ENCODE measurements at regions not wholly inside any gene's neighbourhood (a gene's known extent, or its start where the extent isn't known, plus 50 kb on each side); places are given as distances from the start of the nearest gene placed in this dataset.

- intact Hi-C loops (cut with DNase I; ENCODE audit: low total_unique reads), result no loop called here
- H3K27ac ChIP-seq, result no peak overlapping the region
- no peaks in the 10 kb centered on the region for H3K4me1 ChIP-seq
- no peaks in the 10 kb centered on the region for H3K9me3 ChIP-seq
- no peaks in the 10 kb centered on the region for H3K27me3 ChIP-seq
- no peak for TF ChIP-seq POLR2AphosphoS5 (IDR thresholded peaks at IDR 0.05)
- no peak for TF ChIP-seq CTCF (IDR thresholded peaks at IDR 0.05)
- TF ChIP-seq POLR2A (IDR thresholded peaks at IDR 0.05), result no peak
- no peaks in the 10 kb centered on the region for H3K36me3 ChIP-seq
- no peak overlapping the region for H3K4me3 ChIP-seq
- no peak for DNase-seq (ENCODE audit: low spot score in 2 of 2)
Measured at GRCh38 chr5:5953584-5954274, 424.6 kb downstream of the MED10 start.

- no peak for DNase-seq (ENCODE audit: low spot score in 2 of 2)
- H3K9me3 ChIP-seq, result no peaks in the 10 kb centered on the region
- no peak overlapping the region for H3K4me3 ChIP-seq
- TF ChIP-seq CTCF (IDR thresholded peaks at IDR 0.05), result no peak
- no peak for TF ChIP-seq POLR2A (IDR thresholded peaks at IDR 0.05)
- no peak for TF ChIP-seq POLR2AphosphoS5 (IDR thresholded peaks at IDR 0.05)
- no peaks in the 10 kb centered on the region for H3K27me3 ChIP-seq
- H3K27ac ChIP-seq, result no peak overlapping the region
- H3K4me1 ChIP-seq, result no peaks in the 10 kb centered on the region
- intact Hi-C loops (cut with DNase I; ENCODE audit: low total_unique reads), result no loop called here
- no peaks in the 10 kb centered on the region for H3K36me3 ChIP-seq
Measured at GRCh38 chr5:5951953-5952352, 426.4 kb downstream of the MED10 start.

GRCh38 chr5:5950658-5951057 lies 427.7 kb downstream of the MED10 start:
- Histone ChIP-seq H3K27me3 (no peaks in the 10 kb centered on the region), H3K9me3 (no peaks in the 10 kb centered on the region), H3K36me3 (no peaks in the 10 kb centered on the region), H3K4me3 (no peak overlapping the region), H3K27ac (no peak overlapping the region), H3K4me1 (no peaks in the 10 kb centered on the region)
- intact Hi-C loops (cut with DNase I; ENCODE audit: low total_unique reads), result no loop called here
- DNase-seq (ENCODE audit: low spot score in 2 of 2), result no peak
- no peak for TF ChIP-seq POLR2AphosphoS5 (IDR thresholded peaks at IDR 0.05)
- no peak for TF ChIP-seq POLR2A (IDR thresholded peaks at IDR 0.05)
- TF ChIP-seq CTCF (IDR thresholded peaks at IDR 0.05), result no peak

- Histone ChIP-seq H3K27me3 (no peaks in the 10 kb centered on the region), H3K36me3 (no peaks in the 10 kb centered on the region), H3K4me3 (no peak overlapping the region), H3K4me1 (no peaks in the 10 kb centered on the region), H3K27ac (no peak overlapping the region), H3K9me3 (no peaks in the 10 kb centered on the region)
- TF ChIP-seq POLR2A (IDR thresholded peaks at IDR 0.05) (no peak), CTCF (IDR thresholded peaks at IDR 0.05) (no peak), POLR2AphosphoS5 (IDR thresholded peaks at IDR 0.05) (no peak)
- intact Hi-C loops (cut with DNase I; ENCODE audit: low total_unique reads), result no loop called here
- no peak for DNase-seq (ENCODE audit: low spot score in 2 of 2)
Measured at GRCh38 chr5:5941486-5941885, 436.9 kb downstream of the MED10 start.

- H3K27ac ChIP-seq, result no peak overlapping the region
- no peak overlapping the region for H3K4me3 ChIP-seq
- TF ChIP-seq POLR2AphosphoS5 (IDR thresholded peaks at IDR 0.05) (no peak), CTCF (IDR thresholded peaks at IDR 0.05) (no peak), POLR2A (IDR thresholded peaks at IDR 0.05) (no peak)
- H3K36me3 ChIP-seq, result no peaks in the 10 kb centered on the region
- H3K4me1 ChIP-seq, result no peaks in the 10 kb centered on the region
- H3K9me3 ChIP-seq, result no peaks in the 10 kb centered on the region
- intact Hi-C loops (cut with DNase I; ENCODE audit: low total_unique reads), result no loop called here
- H3K27me3 ChIP-seq, result no peaks in the 10 kb centered on the region
- DNase-seq (ENCODE audit: low spot score in 2 of 2), result no peak
Measured at GRCh38 chr5:5939759-5940370, 438.5 kb downstream of the MED10 start.

All from breast epithelium (tissue), 4 donors.